H1 (cell line): ENCODE measurements at regions not wholly inside any gene's neighbourhood (a gene's known extent, or its start where the extent isn't known, plus 50 kb on each side); places are given as distances from the start of the nearest gene placed in this dataset.

Source experiments
- CTCF ChIA-PET: fragments of 300-600 bp; sonication (Branson Sonifier 250); formaldehyde crosslinking; loops from one replicate; lab custom pipeline; 2021; ENCODE audit not compliant: partially characterized antibody; lab: Charles Lee
- POLR2A ChIA-PET: fragments of 300-600 bp; sonication (Branson Sonifier 250); formaldehyde crosslinking; loops from one replicate; lab custom pipeline; 2021; ENCODE audit warnings: inconsistent platforms; ENCODE audit not compliant: partially characterized antibody; lab: Charles Lee
- DNase-seq, 2 experiments: peaks; one replicate each; pipeline versions ENCODE4 v3.0.0 to v3.0.0-alpha.2; 2010 to 2022; ENCODE audit warnings: low spot score in 2 of 2, low read depth in 1 of 2, mixed read lengths in 1 of 2
- FAIRE-seq: peaks from 2 replicates; lab custom pipeline; 2011; peaks lifted over from hg19 to GRCh38; lab: Jason Lieb, UNC
- H2AFZ ChIP-seq: 2 replicates; pipeline ENCODE4 v1.8.1; 2012; ENCODE audit warnings: low read length, inconsistent platforms
- H2AK5ac ChIP-seq: 2 replicates; pipeline ENCODE4 v1.6.1; 2013; ENCODE audit warnings: low read depth, low read length
- H2BK120ac ChIP-seq: replicated peaks from 2 replicates; pipeline ENCODE3; 2013; ENCODE audit warnings: low read depth, low read length, inconsistent platforms
- H2BK12ac ChIP-seq: 2 replicates; pipeline ENCODE4 v1.6.1; 2013; ENCODE audit warnings: low read depth, low read length
- H2BK15ac ChIP-seq: 2 replicates; pipeline ENCODE4 v1.6.1; 2013; ENCODE audit warnings: low read length
- H2BK20ac ChIP-seq: 2 replicates; pipeline ENCODE4 v1.6.1; 2013; ENCODE audit warnings: low read length
- H2BK5ac ChIP-seq: 2 replicates; pipeline ENCODE4 v1.6.1; 2013; ENCODE audit warnings: low read depth, low read length
- H3K14ac ChIP-seq: 2 replicates; pipeline ENCODE4 v1.6.1; 2013; ENCODE audit warnings: inconsistent platforms; ENCODE audit not compliant: insufficient read length
- H3K18ac ChIP-seq: 2 replicates; pipeline ENCODE4 v1.6.1; 2013; ENCODE audit warnings: low read length; ENCODE audit errors: extremely low read depth
- H3K23ac ChIP-seq: 2 replicates; pipeline ENCODE4 v1.6.1; 2013; ENCODE audit warnings: inconsistent platforms; ENCODE audit not compliant: insufficient read length
- H3K23me2 ChIP-seq: 2 replicates; pipeline ENCODE4 v1.6.1; 2013; ENCODE audit warnings: low read depth, low read length
- H3K27ac ChIP-seq: 2 replicates; pipeline ENCODE4 v1.6.1; 2011; ENCODE audit warnings: low read depth, low read length, inconsistent platforms
- H3K27me3 ChIP-seq, 4 experiments: replicated peaks in 1 of 4; 1 replicate in 1 of 4; 2 replicates in 3 of 4; pipeline versions ENCODE4 v1.6.1 to v1.8.1; 2011 to 2013; ENCODE audit warnings: low read length in 3 of 4, mild to moderate bottlenecking in 3 of 4, inconsistent platforms in 2 of 4, mixed read lengths in 2 of 4, moderate library complexity in 1 of 4; ENCODE audit not compliant: control insufficient read depth in 3 of 4, insufficient read depth in 3 of 4; ENCODE audit errors: extremely low read depth in 1 of 4
- H3K36me3 ChIP-seq, 4 experiments: 2 replicates each; pipeline versions ENCODE4 v1.6.1 to v1.8.1; 2011 to 2013; ENCODE audit warnings: mild to moderate bottlenecking in 4 of 4, low read length in 3 of 4, moderate library complexity in 2 of 4, control low read depth in 1 of 4, inconsistent platforms in 1 of 4; ENCODE audit not compliant: insufficient read depth in 4 of 4, control insufficient read depth in 2 of 4
- H3K4ac ChIP-seq: replicated peaks from 2 replicates; pipeline ENCODE3; 2013; ENCODE audit warnings: low read length, low read depth, mixed read lengths, inconsistent platforms; ENCODE audit not compliant: insufficient read length
- H3K4me1 ChIP-seq, 4 experiments: replicated peaks in 1 of 4; 1 replicate in 1 of 4; 2 replicates in 3 of 4; pipeline versions ENCODE4 v1.6.1 to v1.8.1; 2011 to 2013; ENCODE audit warnings: low read length in 3 of 4, inconsistent platforms in 2 of 4, mixed read lengths in 1 of 4; ENCODE audit not compliant: insufficient read depth in 4 of 4, control insufficient read depth in 3 of 4
- H3K4me2 ChIP-seq, 2 experiments: 2 replicates each; pipeline versions ENCODE4 v1.6.1 to v1.8.1; 2011 to 2013; ENCODE audit warnings: low read depth in 2 of 2, low read length in 2 of 2, control low read depth in 1 of 2, inconsistent platforms in 1 of 2, mild to moderate bottlenecking in 1 of 2; ENCODE audit not compliant: insufficient read depth in 1 of 2
- H3K4me3 ChIP-seq, 4 experiments: fragments of 200-600, 300-600 bp in 1 of 4; sonication (generic), shearing (Covaris generic), sonication (Bioruptor Twin) in 1 of 4; 2 replicates each; pipeline versions ENCODE4 v1.5.1 to v1.8.1; 2011 to 2016; ENCODE audit warnings: low read length in 4 of 4, low read depth in 3 of 4, control low read depth in 2 of 4, inconsistent platforms in 2 of 4, mild to moderate bottlenecking in 2 of 4, mixed read lengths in 1 of 4, moderate library complexity in 1 of 4; ENCODE audit not compliant: insufficient read depth in 2 of 4; ENCODE audit errors: extremely low read depth in 1 of 4
- H3K56ac ChIP-seq: replicated peaks from 2 replicates; pipeline ENCODE3; 2013; ENCODE audit warnings: low read depth, mild to moderate bottlenecking, mixed read lengths, low read length, inconsistent platforms; ENCODE audit not compliant: insufficient read length
- H3K79me1 ChIP-seq: 2 replicates; pipeline ENCODE4 v1.6.1; 2013; ENCODE audit warnings: low read depth, low read length, control low read depth
- H3K79me2 ChIP-seq, 2 experiments: 2 replicates each; pipeline versions ENCODE4 v1.6.1 to v1.8.1; 2012 to 2013; ENCODE audit warnings: low read length in 2 of 2, mild to moderate bottlenecking in 2 of 2, inconsistent platforms in 1 of 2; ENCODE audit not compliant: insufficient read depth in 2 of 2, control insufficient read depth in 1 of 2
- H3K9ac ChIP-seq, 4 experiments: replicated peaks in 1 of 4; 1 replicate in 1 of 4; 2 replicates in 3 of 4; pipeline versions ENCODE4 v1.6.1 to v1.8.1; 2011 to 2013; ENCODE audit warnings: low read depth in 3 of 4, low read length in 3 of 4, control low read depth in 2 of 4, mild to moderate bottlenecking in 2 of 4, moderate library complexity in 2 of 4, inconsistent platforms in 1 of 4; ENCODE audit errors: extremely low read depth in 1 of 4
- H3K9me3 ChIP-seq, 2 experiments: 2 replicates each; pipeline versions ENCODE4 v1.6.1 to v1.8.1; 2012 to 2013; ENCODE audit warnings: mild to moderate bottlenecking in 2 of 2, moderate library complexity in 2 of 2, control low read depth in 1 of 2, inconsistent platforms in 1 of 2, low read depth in 1 of 2, low read length in 1 of 2, mixed read lengths in 1 of 2; ENCODE audit not compliant: insufficient read depth in 2 of 2
- H4K20me1 ChIP-seq, 2 experiments: replicated peaks in 1 of 2; 2 replicates each; pipeline versions ENCODE3 to v1.8.1; 2011 to 2013; ENCODE audit warnings: inconsistent platforms in 2 of 2, low read length in 2 of 2, mild to moderate bottlenecking in 1 of 2; ENCODE audit not compliant: insufficient read depth in 2 of 2, control insufficient read depth in 1 of 2
- H4K5ac ChIP-seq: 2 replicates; pipeline ENCODE4 v1.6.1; 2013; ENCODE audit warnings: low read length, low read depth, mixed read lengths, inconsistent platforms; ENCODE audit not compliant: insufficient read length
- H4K8ac ChIP-seq: 2 replicates; pipeline ENCODE4 v1.8.0; 2013; ENCODE audit warnings: mild to moderate bottlenecking, moderate library complexity, low read length, inconsistent platforms; ENCODE audit not compliant: insufficient read depth; ENCODE audit errors: extremely low read depth
- H4K91ac ChIP-seq: replicated peaks from 2 replicates; pipeline ENCODE3; 2013; ENCODE audit warnings: low read length, mixed read lengths, inconsistent platforms; ENCODE audit not compliant: insufficient read length
- CTCF ChIP-seq, 3 experiments: IDR thresholded peaks; 1 replicate in 2 of 3; 2 replicates in 1 of 3; pipeline versions ENCODE4 v1.5.1 to v1.6.1; 2011; ENCODE audit warnings: low read length in 3 of 3, mild to moderate bottlenecking in 3 of 3, inconsistent platforms in 2 of 3, low read depth in 1 of 3, moderate library complexity in 1 of 3; ENCODE audit not compliant: insufficient read depth in 1 of 3; ENCODE audit errors: control extremely low read depth in 1 of 3
- EZH2 ChIP-seq: fragments of 200-600 bp; sonication (generic); IDR thresholded peaks from 2 replicates; pipeline ENCODE4 v1.7.1; 2012; ENCODE audit warnings: low read depth, mild to moderate bottlenecking, moderate library complexity, low read length, inconsistent platforms; ENCODE audit not compliant: severe bottlenecking
- PHF8 ChIP-seq: fragments of 200-600 bp; sonication (generic); conservative IDR thresholded peaks from 2 replicates; pipeline ENCODE4 v1.7.1; 2012; ENCODE audit warnings: low read depth, mild to moderate bottlenecking, inconsistent platforms, low read length, moderate library complexity
- RNF2 ChIP-seq: fragments of 200-900, 300-1000 bp; sonication (generic); IDR thresholded peaks from 2 replicates; pipeline ENCODE4 v1.7.1; 2016; ENCODE audit warnings: borderline replicate concordance, low read depth, mild to moderate bottlenecking, antibody characterized with exemption, low read length; ENCODE audit not compliant: poor library complexity, severe bottlenecking; ENCODE audit errors: missing control alignments
- SIX5 ChIP-seq: IDR thresholded peaks from 2 replicates; pipeline ENCODE4 v1.6.1; 2011; ENCODE audit warnings: mild to moderate bottlenecking, low read depth, low read length
- SP4 ChIP-seq: IDR thresholded peaks from 2 replicates; pipeline ENCODE4 v1.6.1; 2012; ENCODE audit warnings: low read length, inconsistent platforms
- SUZ12 ChIP-seq: fragments of 200-600 bp; sonication (generic); IDR thresholded peaks from 2 replicates; pipeline ENCODE4 v1.6.1; 2012; ENCODE audit warnings: mild to moderate bottlenecking, inconsistent platforms, low read length, moderate library complexity, mixed read lengths
- WGBS, 2 experiments: shearing (Covaris generic) in 1 of 2; methylation state at CpG; one replicate each; pipeline versions ENCODE4 v1.1.6 to v1.1.7; 2013 to 2015; ENCODE audit warnings: low lambda C conversion rate in 2 of 2, mixed read lengths in 2 of 2, inconsistent platforms in 1 of 2, low coverage in 1 of 2, missing lambda C conversion rate in 1 of 2; ENCODE audit not compliant: insufficient replicate concordance in 2 of 2, insufficient coverage in 1 of 2, insufficient read length in 1 of 2; ENCODE audit errors: extremely low coverage in 1 of 2, missing lambda C conversion rate in 1 of 2; 5-methylcytosine and 5-hydroxymethylcytosine counted together

GRCh38 chr7:116417593-116418345 lies 81.8 kb upstream of the CAV2 start:
- Histone ChIP-seq H2BK20ac (no peak overlapping the region), H2BK5ac (peak overlapping the region; percentile 32; the same call in 1 of the 2 replicates), H3K79me2 (no peaks in the 10 kb centered on the region), H3K9ac (no peak overlapping the region), H3K4me3 (no peak overlapping the region), H2BK120ac (no peak overlapping the region), H3K23ac (no peak overlapping the region), H2BK15ac (no peak overlapping the region), H3K14ac (no peak overlapping the region), H3K4me2 (no peak overlapping the region), H2AFZ (0 out of 2 replicates have a peak overlapping the region, but pooled peaks have one; percentile 67), H3K4me1 (peaks cover 0 to 3% (median 0%) of the 10 kb centered on the region in 4 experiments; a peak in 1 of 7 replicates), H4K8ac (no peak overlapping the region), H4K91ac (no peak overlapping the region), H4K5ac (no peak overlapping the region), H3K56ac (peak overlapping the region; percentile 14), H3K4ac (no peak overlapping the region), H2BK12ac (peak overlapping the region; percentile 75; the same call in 1 of the 2 replicates), H2AK5ac (peak overlapping the region; percentile 65; the same call in 1 of the 2 replicates), H3K27me3 (no peaks in the 10 kb centered on the region), H3K9me3 (no peaks in the 10 kb centered on the region), H3K36me3 (no peaks in the 10 kb centered on the region), H3K79me1 (no peaks in the 10 kb centered on the region), H3K23me2 (peaks cover 3% of the 10 kb centered on the region; the same call in 1 of the 2 replicates), H3K27ac (no peak overlapping the region), H3K18ac (no peak overlapping the region; the same call in 1 of the 2 replicates), H4K20me1 (no peaks in the 10 kb centered on the region)
- POLR2A ChIA-PET: no interaction called here
- CTCF ChIA-PET: interaction anchor here (0.7 to 1.5 kb wide), 5 partner anchors 9 to 369 kb away, joined by 3 to 5 read pairs (median 3); no protein-coding TSS in a partner anchor
- no peak for TF ChIP-seq CTCF (IDR thresholded peaks at IDR 0.05; ENCODE audit: control extremely low read depth in 1 of 3, insufficient read depth in 1 of 3, low read depth in 1 of 3, low read length in 3 of 3)
- TF ChIP-seq SIX5: no peak
- no peak for TF ChIP-seq PHF8
- TF ChIP-seq EZH2: no peak
- TF ChIP-seq SP4: no peak
- TF ChIP-seq RNF2: no peak
- no peak for TF ChIP-seq SUZ12
- no peak for FAIRE-seq
- no peak for DNase-seq
- 90% methylated on average over 7 of the region's 7 CpGs; no CpG with 5 or more reads in 1 of the 2 experiments for WGBS, 2 experiments
